GM13976 (cell line): ENCODE measurements at regions not wholly inside any gene's neighbourhood (a gene's known extent, or its start where the extent isn't known, plus 50 kb on each side); places are given as distances from the start of the nearest gene placed in this dataset.

ENCODE experiments used
- DNase-seq: peaks from one replicate; pipeline ENCODE4 v3.0.0; 2012; ENCODE audit warnings: low spot score
- CTCF ChIP-seq: IDR thresholded peaks from 2 replicates; pipeline ENCODE4 v1.5.1; 2012; ENCODE audit warnings: borderline replicate concordance, mild to moderate bottlenecking; ENCODE audit not compliant: insufficient read depth; ENCODE audit errors: extremely low read depth, missing control alignments, control extremely low read depth
- in situ Hi-C: fragments of 300-500 bp; cut with MboI; formaldehyde crosslinking; loops from one replicate; pipeline ENCODE4 v1.12.0; 2022; ENCODE audit warnings: low sequenced_read_pairs, mixed read lengths, inconsistent platforms; ENCODE audit not compliant: unreplicated experiment

GRCh38 chr2:174697255-174697654 lies 67.0 kb downstream of the CHRNA1 start:
- DNase-seq, result peak; percentile 77
- in situ Hi-C loops, result no loop called here
- peak; percentile 89 for TF ChIP-seq CTCF

- DNase-seq, result no peak
- no peak for TF ChIP-seq CTCF
- in situ Hi-C loops, result loop anchor here (5.0 kb wide), 1 partner anchor 233 kb away; no protein-coding TSS in a partner anchor
Observed at GRCh38 chr2:174694920-174695319, 69.4 kb downstream of the CHRNA1 start.

GRCh38 chr2:174694196-174694878 lies 69.9 kb downstream of the CHRNA1 start:
- TF ChIP-seq CTCF, result no peak
- no peak for DNase-seq
- in situ Hi-C loops, result loop anchor here (5.0 kb wide), 1 partner anchor 232 kb away; no protein-coding TSS in a partner anchor

GRCh38 chr2:174693344-174693743 lies 70.9 kb downstream of the CHRNA1 start:
- in situ Hi-C loops, result loop anchor here (5.0 kb wide), 1 partner anchor 231 kb away; no protein-coding TSS in a partner anchor
- TF ChIP-seq CTCF, result no peak
- no peak for DNase-seq

- DNase-seq, result no peak
- in situ Hi-C loops, result loop anchor here (5.0 kb wide), 1 partner anchor 230 kb away; no protein-coding TSS in a partner anchor
- no peak for TF ChIP-seq CTCF
Observed at GRCh38 chr2:174692256-174692919, 71.9 kb downstream of the CHRNA1 start.

GRCh38 chr2:174691201-174691779 lies 73.0 kb downstream of the CHRNA1 start:
- DNase-seq, result no peak
- in situ Hi-C loops, result loop anchor here (5.0 kb wide), 1 partner anchor 229 kb away; no protein-coding TSS in a partner anchor
- no peak for TF ChIP-seq CTCF
